VCaP (cell line): ENCODE measurements at regions not wholly inside any gene's neighbourhood (a gene's known extent, or its start where the extent isn't known, plus 50 kb on each side); places are given as distances from the start of the nearest gene placed in this dataset.

ENCODE experiments used
- H3K27ac ChIP-seq: fragments of 450-650 bp; 2 replicates; pipeline ENCODE4 v1.5.1; 2017
- CTCF ChIP-seq: fragments of 450-650 bp; conservative IDR thresholded peaks from 2 replicates; pipeline ENCODE4 v1.5.1; 2017; ENCODE audit warnings: mild to moderate bottlenecking, moderate library complexity

- no peak overlapping the region for H3K27ac ChIP-seq
- TF ChIP-seq CTCF = no peak
Measured at GRCh38 chr3:99012051-99012450, 110.6 kb upstream of the DCBLD2 start.

GRCh38 chr3:99009851-99010250 lies 108.4 kb upstream of the DCBLD2 start:
- TF ChIP-seq CTCF = no peak
- no peak overlapping the region for H3K27ac ChIP-seq

GRCh38 chr3:99006686-99007085 lies 105.2 kb upstream of the DCBLD2 start:
- TF ChIP-seq CTCF = no peak

GRCh38 chr3:98999675-99000074 lies 98.2 kb upstream of the DCBLD2 start:
- TF ChIP-seq CTCF = no peak
- H3K27ac ChIP-seq = no peak overlapping the region

More at GRCh38 chr3:99006686-99007085, 105.2 kb upstream of the DCBLD2 start:
- H3K27ac ChIP-seq = no peak overlapping the region

GRCh38 chr3:98994128-98994762 lies 92.8 kb upstream of the DCBLD2 start:
- no peak overlapping the region for H3K27ac ChIP-seq
- peak; percentile 76 for TF ChIP-seq CTCF

GRCh38 chr3:98991393-98991792 lies 89.9 kb upstream of the DCBLD2 start:
- H3K27ac ChIP-seq = no peak overlapping the region
- no peak for TF ChIP-seq CTCF

GRCh38 chr3:98990657-98991056 lies 89.2 kb upstream of the DCBLD2 start:
- H3K27ac ChIP-seq = no peak overlapping the region
- TF ChIP-seq CTCF = no peak

- no peak for TF ChIP-seq CTCF
- H3K27ac ChIP-seq = no peak overlapping the region
Measured at GRCh38 chr3:98986073-98986472, 84.6 kb upstream of the DCBLD2 start.
